CD4-positive, alpha-beta T cell treated with Interleukin-4 for 1 hour (primary cell): ENCODE measurements at regions not wholly inside any gene's neighbourhood (a gene's known extent, or its start where the extent isn't known, plus 50 kb on each side); places are given as distances from the start of the nearest gene placed in this dataset.
"Not testable (repeated sequence)": the region's sequence is repeated elsewhere in the genome, so short reads cannot be mapped to it uniquely, and the experiment has no call there.

Experiments used
- DNase-seq, 2 donors: peaks; one replicate each; pipeline ENCODE4 v3.0.0-alpha.2; 2020 to 2022

- DNase-seq = not testable (repeated sequence)
Measured at GRCh38 chr16:22722551-22723541, 91.1 kb upstream of the HS3ST2 start.

DNA sequence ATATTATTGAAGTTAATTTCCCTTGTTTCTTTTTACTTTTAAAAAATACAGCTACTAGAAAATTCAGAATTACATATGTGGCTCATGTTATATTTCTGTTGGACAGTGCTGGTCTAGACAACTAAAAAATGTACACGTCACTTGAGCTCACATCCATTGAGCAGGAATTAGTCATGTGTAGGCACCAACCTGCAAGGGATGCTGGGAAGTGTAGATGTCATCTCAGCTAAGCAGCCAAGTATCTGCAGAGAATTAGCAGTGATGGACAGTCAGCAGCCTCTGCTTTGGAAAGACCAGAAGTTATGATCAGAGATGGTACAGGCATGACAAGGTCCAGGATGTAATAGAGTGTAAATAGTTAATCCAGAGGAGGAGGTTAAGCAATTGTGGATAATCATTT, 87.1 kb upstream of the HS3ST2 start:
- no peak for DNase-seq

DNA sequence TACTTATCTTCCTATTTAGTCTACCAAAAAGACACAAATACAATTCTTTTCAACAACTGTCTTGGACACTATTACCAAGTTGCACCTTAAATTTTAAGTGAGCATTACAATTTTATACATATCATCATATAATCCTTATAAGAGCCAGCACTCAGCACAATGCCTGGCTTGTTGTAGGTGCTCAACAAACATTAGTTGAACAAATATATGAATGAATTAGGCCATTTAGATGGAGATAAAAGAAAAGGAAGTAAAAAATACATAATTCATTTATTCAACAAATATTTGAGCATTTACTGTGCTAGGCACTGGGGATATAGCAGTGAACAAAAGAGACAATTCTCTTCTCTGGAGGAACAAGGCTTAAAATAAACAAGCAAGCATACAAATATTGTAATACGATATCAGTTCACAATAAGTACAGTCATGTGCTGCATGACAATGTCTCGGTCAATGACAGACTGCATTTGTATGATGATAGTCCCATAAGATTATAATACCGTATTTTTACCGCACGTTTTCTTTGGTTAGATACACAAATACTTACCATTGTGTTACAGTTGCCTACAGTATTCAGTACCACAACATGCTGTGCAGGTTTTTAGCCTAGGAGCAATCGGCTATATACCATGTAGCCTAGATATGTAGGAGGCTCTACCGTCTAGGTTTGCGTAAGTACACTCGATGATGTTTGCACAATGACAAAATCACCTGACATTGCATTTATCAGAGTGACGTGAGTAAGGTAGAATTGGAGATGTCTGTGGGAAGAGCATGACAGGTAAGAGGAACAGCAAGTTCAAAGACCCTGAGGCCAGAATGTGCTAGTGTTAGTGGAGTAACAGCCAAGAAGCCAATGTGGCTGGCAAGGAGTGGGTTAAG, 86.4 kb upstream of the HS3ST2 start:
- no peak for DNase-seq

DNA sequence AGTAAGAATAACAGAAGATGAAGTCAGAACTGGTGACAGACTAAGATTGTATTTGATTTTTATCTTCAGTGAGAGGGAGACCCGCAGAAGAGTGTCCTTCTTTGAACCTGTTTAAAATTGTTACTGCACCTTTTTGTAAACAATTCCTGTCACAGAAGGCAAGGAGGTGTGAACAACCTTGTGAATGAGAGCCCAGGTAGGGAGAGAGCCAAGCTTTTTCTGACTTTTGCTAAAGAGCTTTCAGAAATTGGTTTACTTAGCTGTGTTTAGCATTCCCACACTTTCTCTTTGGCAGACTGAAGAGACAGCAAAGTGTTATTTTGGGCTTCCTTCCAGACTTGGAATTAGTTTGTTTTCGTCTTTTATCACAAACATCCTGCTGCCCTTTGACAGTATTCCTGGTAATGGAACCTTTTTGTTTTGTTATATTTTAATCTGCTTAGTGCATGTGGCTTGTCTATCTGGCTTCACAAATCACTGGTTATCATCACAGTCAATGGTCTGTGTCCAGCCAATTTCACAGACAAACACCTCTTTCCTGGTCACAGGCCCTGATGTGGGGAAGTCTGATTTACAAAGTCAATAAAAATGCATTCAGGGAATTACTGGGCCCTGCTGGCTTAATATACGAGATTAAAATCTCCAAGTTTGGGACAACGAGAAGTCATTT, 85.7 kb upstream of the HS3ST2 start:
- DNase-seq = no peak

DNA sequence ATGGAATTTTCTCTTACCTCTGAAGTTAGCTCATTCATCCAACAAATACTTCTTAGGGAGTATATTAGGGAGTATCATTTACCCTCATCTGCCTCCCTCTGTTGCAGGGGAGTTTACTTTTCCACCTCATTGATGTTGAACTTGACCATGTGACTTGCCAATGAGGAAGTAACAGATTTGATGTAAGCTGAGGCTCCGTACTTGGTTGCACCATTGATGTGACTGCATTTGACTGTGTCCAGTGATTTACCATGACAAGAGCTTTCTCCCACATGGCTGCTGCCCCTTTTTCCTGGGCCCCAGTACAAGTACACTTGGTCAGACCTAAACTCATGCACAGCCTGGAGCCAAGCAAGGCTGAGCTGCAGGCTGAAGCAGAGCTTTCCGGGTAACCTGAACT, 81.6 kb upstream of the HS3ST2 start:
- no peak for DNase-seq

DNA sequence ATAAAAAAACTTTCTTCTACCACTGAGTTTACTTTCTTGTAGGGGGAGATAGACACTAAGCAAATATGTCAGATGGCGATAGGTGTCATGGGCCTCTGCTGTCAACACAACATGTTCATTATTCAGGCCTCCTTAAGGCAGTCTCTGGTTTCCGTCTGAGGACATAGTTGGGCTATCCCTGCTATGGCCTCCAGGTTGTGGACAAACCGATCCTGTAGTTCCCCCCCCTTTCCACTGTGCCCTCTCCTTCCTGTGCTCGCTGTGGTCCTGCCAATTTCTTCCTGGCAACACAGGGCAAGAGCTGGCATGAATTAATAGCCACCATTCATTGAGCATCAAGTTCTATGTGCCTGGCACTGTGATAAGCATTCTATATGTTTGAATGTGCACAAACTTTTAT, 81.0 kb upstream of the HS3ST2 start:
- DNase-seq = no peak

- no peak for DNase-seq
Measured at GRCh38 chr16:22734368-22734767, 79.6 kb upstream of the HS3ST2 start.

DNA sequence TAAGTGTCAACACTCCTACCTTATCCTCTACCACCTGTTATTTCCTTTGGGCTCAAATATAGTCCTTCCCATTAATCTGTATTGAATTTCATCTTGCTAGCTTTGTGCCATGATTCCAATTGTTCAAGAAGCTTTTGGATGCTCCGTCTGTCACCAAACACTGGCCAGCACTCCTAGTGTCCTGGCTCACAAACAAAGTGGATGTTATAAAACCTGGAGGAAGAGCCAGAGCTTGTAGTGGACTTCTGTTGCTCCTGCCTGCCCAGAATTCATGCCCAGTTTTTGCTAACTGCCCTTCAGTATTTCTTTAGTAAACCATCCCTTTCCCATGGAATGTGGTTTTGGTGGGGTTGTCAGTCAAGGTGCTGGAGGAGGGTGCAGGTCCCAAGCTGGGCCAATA, 77.2 kb upstream of the HS3ST2 start:
- no peak for DNase-seq

DNA sequence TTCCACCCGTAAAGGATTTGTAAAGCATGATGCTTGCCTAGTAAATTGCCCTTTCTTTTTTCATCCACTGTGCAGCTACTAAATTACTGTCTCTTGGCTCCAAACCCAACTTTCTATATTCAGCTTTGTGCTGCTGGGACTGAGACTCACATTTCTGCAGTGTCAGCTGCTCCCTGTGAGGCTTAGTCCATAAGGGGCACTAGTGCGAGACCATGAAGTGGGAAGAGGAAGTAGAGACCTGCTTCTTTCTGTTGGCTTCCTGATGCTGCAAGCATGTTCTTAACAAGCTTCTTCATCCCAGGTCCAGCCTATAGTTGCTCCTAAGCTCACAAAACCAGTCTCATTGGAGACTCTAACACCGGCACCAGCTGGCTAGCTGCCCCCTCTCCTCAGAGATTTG, 74.9 kb upstream of the HS3ST2 start:
- no peak for DNase-seq

DNA sequence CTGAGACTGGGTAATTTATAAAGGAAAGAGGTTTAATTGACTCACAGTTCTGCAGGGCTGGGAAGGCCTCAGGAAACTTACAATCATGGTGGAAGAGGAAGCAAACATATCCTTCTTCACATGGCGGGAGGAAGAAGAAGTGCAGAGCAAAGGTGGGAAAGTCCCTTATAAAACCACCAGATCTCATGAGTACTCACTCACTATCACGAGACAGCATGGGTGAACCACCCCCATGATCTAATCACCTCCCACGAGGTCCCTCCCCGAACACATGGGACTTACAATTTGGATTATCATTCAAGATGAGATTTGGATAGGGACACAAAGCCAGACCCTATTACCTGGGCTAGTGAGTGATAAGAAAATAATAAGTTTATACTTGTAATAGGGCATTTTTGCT, 70.6 kb upstream of the HS3ST2 start:
- no peak for DNase-seq

GRCh38 chr16:22751104-22751667, 62.8 kb upstream of the HS3ST2 start:
- DNase-seq = no peak

- no peak for DNase-seq
Measured at GRCh38 chr16:22751685-22752084, 62.3 kb upstream of the HS3ST2 start.

DNA sequence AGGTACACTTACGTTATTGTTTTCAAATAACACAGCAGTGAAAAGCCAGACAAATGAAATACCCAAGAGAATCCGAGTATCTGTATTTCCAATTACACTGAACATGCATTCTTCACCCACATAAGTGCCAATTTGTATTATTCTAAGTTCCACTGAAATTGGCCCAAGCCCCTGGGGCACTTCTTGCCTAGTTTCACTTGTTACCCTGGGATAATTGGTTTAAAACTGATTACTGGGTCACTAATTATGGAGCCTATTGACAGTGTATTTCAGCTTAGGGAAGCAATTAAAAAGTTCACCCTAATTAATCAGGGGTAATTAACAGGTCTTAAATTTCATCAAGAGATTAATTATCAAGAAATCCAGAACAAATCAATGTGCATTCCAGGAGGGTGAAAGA, 60.5 kb upstream of the HS3ST2 start:
- no peak for DNase-seq

- no peak for DNase-seq
Measured at GRCh38 chr16:22754577-22754976, 59.4 kb upstream of the HS3ST2 start.

GRCh38 chr16:22757202-22757601, 56.8 kb upstream of the HS3ST2 start:
- no peak for DNase-seq

DNA sequence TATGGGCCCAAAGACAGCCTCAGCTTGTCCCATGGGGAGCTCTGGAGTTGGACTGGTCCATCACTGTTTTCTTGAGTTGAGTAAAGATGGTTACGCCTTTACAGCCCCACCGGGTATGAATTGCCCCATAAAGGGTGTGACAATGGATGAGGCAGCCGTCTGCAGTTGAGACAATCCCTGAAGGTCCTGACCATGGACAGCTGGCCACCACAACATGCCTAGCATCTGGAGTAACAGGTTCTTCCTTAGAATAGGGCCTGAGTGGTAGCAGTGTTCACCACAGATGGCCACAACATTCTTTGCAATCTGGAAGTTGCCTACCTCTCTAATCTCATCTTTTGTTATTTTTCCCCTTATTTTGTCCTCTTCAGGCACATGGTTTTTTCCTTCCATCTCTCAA, 51.5 kb upstream of the HS3ST2 start:
- no peak for DNase-seq

- no peak for DNase-seq
Measured at GRCh38 chr16:22763437-22764080, 50.4 kb upstream of the HS3ST2 start.
